ENCODE measurements at regions not wholly inside any gene's neighbourhood (a gene's known extent, or its start where the extent isn't known, plus 50 kb on each side); places are given as distances from the start of the nearest gene placed in this dataset.

- DNase-seq (ENCODE audit: low read depth) = no peak
Observed at GRCh38 chr10:88200312-88201032, 337.0 kb downstream of the PTEN start.

- peak; percentile 64 for DNase-seq (ENCODE audit: low read depth)
Observed at GRCh38 chr10:88205842-88206446, 342.5 kb downstream of the PTEN start.

- DNase-seq (ENCODE audit: low read depth) = no peak
Observed at GRCh38 chr10:88207121-88207546, 343.7 kb downstream of the PTEN start.

- DNase-seq (ENCODE audit: low read depth) = no peak
Observed at GRCh38 chr10:88209231-88209630, 345.8 kb downstream of the PTEN start.

GRCh38 chr10:88209837-88210561, 346.6 kb downstream of the PTEN start:
- DNase-seq (ENCODE audit: low read depth) = peak; percentile 52

- DNase-seq (ENCODE audit: low read depth) = no peak
Observed at GRCh38 chr10:88211230-88211629, 347.8 kb downstream of the PTEN start.

GRCh38 chr10:88212069-88212468, 348.6 kb downstream of the PTEN start:
- no peak for DNase-seq (ENCODE audit: low read depth)

- no peak for DNase-seq (ENCODE audit: low read depth)
Observed at GRCh38 chr10:88213065-88213605, 349.7 kb downstream of the PTEN start.

- DNase-seq (ENCODE audit: low read depth) = no peak
Observed at GRCh38 chr10:88216976-88217375, 353.6 kb downstream of the PTEN start.

- no peak for DNase-seq (ENCODE audit: low read depth)
Observed at GRCh38 chr10:88218362-88218761, 354.9 kb downstream of the PTEN start.

- no peak for DNase-seq (ENCODE audit: low read depth)
Observed at GRCh38 chr10:88219753-88220152, 356.3 kb downstream of the PTEN start.

GRCh38 chr10:88221010-88221973, 357.9 kb downstream of the PTEN start:
- DNase-seq (ENCODE audit: low read depth) = no peak

- DNase-seq (ENCODE audit: low read depth) = peak; percentile 37
Observed at GRCh38 chr10:88222881-88223280, 359.5 kb downstream of the PTEN start.
